ENCODE measurements at regions not wholly inside any gene's neighbourhood (a gene's known extent, or its start where the extent isn't known, plus 50 kb on each side); places are given as distances from the start of the nearest gene placed in this dataset.

- intact Hi-C loops (cut with DNase I), result no loop called here
- Histone ChIP-seq H3K4me1 (ENCODE audit: control insufficient read depth, insufficient read depth, low read length) (no peaks in the 10 kb centered on the region), H3K27ac (ENCODE audit: low read length) (no peak overlapping the region), H3K27me3 (ENCODE audit: control insufficient read depth, insufficient read depth) (no peaks in the 10 kb centered on the region), H3K9me3 (ENCODE audit: control insufficient read depth, low read length) (no peaks in the 10 kb centered on the region), H3K4me3 (ENCODE audit: low read length) (no peak overlapping the region)
- no peak for ATAC-seq
- WGBS, result 58% methylated on average over 2 of the region's 2 CpGs
- no peak for DNase-seq
Observed at GRCh38 chr13:47139519-47139918, 242.7 kb upstream of the HTR2A start.

GRCh38 chr13:47136504-47136941, 239.7 kb upstream of the HTR2A start:
- Histone ChIP-seq H3K27me3 (ENCODE audit: control insufficient read depth, insufficient read depth) (no peaks in the 10 kb centered on the region), H3K9me3 (ENCODE audit: control insufficient read depth, low read length) (no peaks in the 10 kb centered on the region), H3K27ac (ENCODE audit: low read length) (no peak overlapping the region), H3K4me3 (ENCODE audit: low read length) (no peak overlapping the region), H3K4me1 (ENCODE audit: control insufficient read depth, insufficient read depth, low read length) (no peaks in the 10 kb centered on the region)
- no peak for DNase-seq
- 94% methylated on average over 1 of the region's 1 CpG for WGBS
- intact Hi-C loops (cut with DNase I), result no loop called here
- no peak for ATAC-seq

- DNase-seq (no peak), ATAC-seq (no peak)
- Histone ChIP-seq H3K27me3 (ENCODE audit: control insufficient read depth, insufficient read depth) (no peaks in the 10 kb centered on the region), H3K4me3 (ENCODE audit: low read length) (no peak overlapping the region), H3K4me1 (ENCODE audit: control insufficient read depth, insufficient read depth, low read length) (no peaks in the 10 kb centered on the region), H3K27ac (ENCODE audit: low read length) (no peak overlapping the region), H3K9me3 (ENCODE audit: control insufficient read depth, low read length) (no peaks in the 10 kb centered on the region)
- WGBS, result 64% methylated on average over 5 of the region's 5 CpGs
- intact Hi-C loops (cut with DNase I), result no loop called here
Observed at GRCh38 chr13:47135800-47136503, 239.1 kb upstream of the HTR2A start.

GRCh38 chr13:47134939-47135489, 238.2 kb upstream of the HTR2A start:
- 79% methylated on average over 9 of the region's 9 CpGs for WGBS
- no peak overlapping the region for H3K27ac ChIP-seq (ENCODE audit: low read length)
- no peaks in the 10 kb centered on the region for H3K27me3 ChIP-seq (ENCODE audit: control insufficient read depth, insufficient read depth)
- no peak overlapping the region for H3K4me3 ChIP-seq (ENCODE audit: low read length)
- intact Hi-C loops (cut with DNase I), result no loop called here
- DNase-seq (no peak), ATAC-seq (no peak)
- no peaks in the 10 kb centered on the region for H3K4me1 ChIP-seq (ENCODE audit: control insufficient read depth, insufficient read depth, low read length)
- H3K9me3 ChIP-seq (ENCODE audit: control insufficient read depth, low read length), result no peaks in the 10 kb centered on the region

GRCh38 chr13:47133011-47133445, 236.2 kb upstream of the HTR2A start:
- no peak for ATAC-seq
- WGBS, result 21% methylated on average over 1 of the region's 1 CpG
- DNase-seq, result no peak
- Histone ChIP-seq H3K9me3 (ENCODE audit: control insufficient read depth, low read length) (no peaks in the 10 kb centered on the region), H3K27me3 (ENCODE audit: control insufficient read depth, insufficient read depth) (no peaks in the 10 kb centered on the region), H3K4me1 (ENCODE audit: control insufficient read depth, insufficient read depth, low read length) (no peaks in the 10 kb centered on the region), H3K4me3 (ENCODE audit: low read length) (no peak overlapping the region), H3K27ac (ENCODE audit: low read length) (no peak overlapping the region)
- intact Hi-C loops (cut with DNase I), result no loop called here

GRCh38 chr13:47129461-47129860, 232.6 kb upstream of the HTR2A start:
- H3K9me3 ChIP-seq (ENCODE audit: control insufficient read depth, low read length), result no peaks in the 10 kb centered on the region
- DNase-seq (no peak), ATAC-seq (no peak)
- no peaks in the 10 kb centered on the region for H3K27me3 ChIP-seq (ENCODE audit: control insufficient read depth, insufficient read depth)
- H3K27ac ChIP-seq (ENCODE audit: low read length), result no peak overlapping the region
- intact Hi-C loops (cut with DNase I), result no loop called here
- H3K4me3 ChIP-seq (ENCODE audit: low read length), result no peak overlapping the region
- WGBS, result 66% methylated on average over 2 of the region's 2 CpGs
- no peaks in the 10 kb centered on the region for H3K4me1 ChIP-seq (ENCODE audit: control insufficient read depth, insufficient read depth, low read length)

- no peak for DNase-seq
- Histone ChIP-seq H3K4me1 (ENCODE audit: control insufficient read depth, insufficient read depth, low read length) (no peaks in the 10 kb centered on the region), H3K27me3 (ENCODE audit: control insufficient read depth, insufficient read depth) (no peaks in the 10 kb centered on the region), H3K9me3 (ENCODE audit: control insufficient read depth, low read length) (no peaks in the 10 kb centered on the region), H3K27ac (ENCODE audit: low read length) (no peak overlapping the region), H3K4me3 (ENCODE audit: low read length) (no peak overlapping the region)
- intact Hi-C loops (cut with DNase I), result no loop called here
- WGBS, result 84% methylated on average over 2 of the region's 2 CpGs
- no peak for ATAC-seq
Observed at GRCh38 chr13:47126432-47126831, 229.6 kb upstream of the HTR2A start.

GRCh38 chr13:47121092-47121763, 224.4 kb upstream of the HTR2A start:
- intact Hi-C loops (cut with DNase I), result no loop called here
- Histone ChIP-seq H3K27me3 (ENCODE audit: control insufficient read depth, insufficient read depth) (no peaks in the 10 kb centered on the region), H3K4me1 (ENCODE audit: control insufficient read depth, insufficient read depth, low read length) (no peaks in the 10 kb centered on the region), H3K9me3 (ENCODE audit: control insufficient read depth, low read length) (no peaks in the 10 kb centered on the region), H3K27ac (ENCODE audit: low read length) (no peak overlapping the region), H3K4me3 (ENCODE audit: low read length) (no peak overlapping the region)
- 54% methylated on average over 1 of the region's 1 CpG for WGBS
- no peak for ATAC-seq
- no peak for DNase-seq

- no peak for ATAC-seq
- no peak overlapping the region for H3K4me3 ChIP-seq (ENCODE audit: low read length)
- intact Hi-C loops (cut with DNase I), result no loop called here
- no peaks in the 10 kb centered on the region for H3K27me3 ChIP-seq (ENCODE audit: control insufficient read depth, insufficient read depth)
- no peak for DNase-seq
- no peaks in the 10 kb centered on the region for H3K9me3 ChIP-seq (ENCODE audit: control insufficient read depth, low read length)
- 55% methylated on average over 5 of the region's 5 CpGs for WGBS
- H3K27ac ChIP-seq (ENCODE audit: low read length), result no peak overlapping the region
- no peaks in the 10 kb centered on the region for H3K4me1 ChIP-seq (ENCODE audit: control insufficient read depth, insufficient read depth, low read length)
Observed at GRCh38 chr13:47120282-47120681, 223.4 kb upstream of the HTR2A start.

GRCh38 chr13:47119575-47120235, 222.9 kb upstream of the HTR2A start:
- H3K27ac ChIP-seq (ENCODE audit: low read length), result no peak overlapping the region
- intact Hi-C loops (cut with DNase I), result no loop called here
- 75% methylated on average over 2 of the region's 2 CpGs for WGBS
- no peak for DNase-seq
- H3K4me1 ChIP-seq (ENCODE audit: control insufficient read depth, insufficient read depth, low read length), result no peaks in the 10 kb centered on the region
- H3K9me3 ChIP-seq (ENCODE audit: control insufficient read depth, low read length), result no peaks in the 10 kb centered on the region
- no peak overlapping the region for H3K4me3 ChIP-seq (ENCODE audit: low read length)
- ATAC-seq, result no peak
- H3K27me3 ChIP-seq (ENCODE audit: control insufficient read depth, insufficient read depth), result no peaks in the 10 kb centered on the region

- intact Hi-C loops (cut with DNase I), result no loop called here
- no peaks in the 10 kb centered on the region for H3K4me1 ChIP-seq (ENCODE audit: control insufficient read depth, insufficient read depth, low read length)
- ATAC-seq, result no peak
- H3K9me3 ChIP-seq (ENCODE audit: control insufficient read depth, low read length), result no peaks in the 10 kb centered on the region
- WGBS, result 72% methylated on average over 3 of the region's 3 CpGs
- no peaks in the 10 kb centered on the region for H3K27me3 ChIP-seq (ENCODE audit: control insufficient read depth, insufficient read depth)
- no peak for DNase-seq
- H3K27ac ChIP-seq (ENCODE audit: low read length), result no peak overlapping the region
- no peak overlapping the region for H3K4me3 ChIP-seq (ENCODE audit: low read length)
Observed at GRCh38 chr13:47117268-47117667, 220.4 kb upstream of the HTR2A start.

All from right cardiac atrium (tissue), 5 donors.